OCI-LY1 (cell line): ENCODE measurements at regions not wholly inside any gene's neighbourhood (a gene's known extent, or its start where the extent isn't known, plus 50 kb on each side); places are given as distances from the start of the nearest gene placed in this dataset.
"Not testable (repeated sequence)": the region's sequence is repeated elsewhere in the genome, so short reads cannot be mapped to it uniquely, and the experiment has no call there.

Source experiments
- H2AFZ ChIP-seq: fragments of 200-600 bp; sonication (generic), shearing (Covaris generic); 2 replicates; pipeline ENCODE4 v1.6.0; 2014; ENCODE audit warnings: antibody characterized with exemption, mild to moderate bottlenecking, low read length
- H3F3A ChIP-seq: fragments of 200-600 bp; sonication (generic), shearing (Covaris generic); 2 replicates; pipeline ENCODE4 v1.6.0; 2014; ENCODE audit warnings: mild to moderate bottlenecking, antibody characterized with exemption, low read length, moderate library complexity; ENCODE audit not compliant: insufficient read depth
- H3K27ac ChIP-seq: fragments of 200-600 bp; sonication (generic); 2 replicates; pipeline ENCODE4 v1.5.1; 2014; ENCODE audit warnings: low read length, mixed run types, mild to moderate bottlenecking, low read depth; ENCODE audit not compliant: poor library complexity, severe bottlenecking
- H3K27me3 ChIP-seq: fragments of 200-600 bp; sonication (generic); 2 replicates; pipeline ENCODE4 v1.6.0; 2014; ENCODE audit warnings: antibody characterized with exemption, mild to moderate bottlenecking, low read length, moderate library complexity; ENCODE audit not compliant: insufficient read depth
- H3K36me3 ChIP-seq: fragments of 200-600 bp; sonication (generic); 2 replicates; pipeline ENCODE4 v1.6.1; 2014; ENCODE audit warnings: mild to moderate bottlenecking, antibody characterized with exemption, low read length, moderate library complexity, mixed read lengths; ENCODE audit not compliant: insufficient read depth
- H3K4me1 ChIP-seq: fragments of 200-600 bp; sonication (generic); 2 replicates; pipeline ENCODE4 v1.5.1; 2014; ENCODE audit warnings: mild to moderate bottlenecking, low read length, moderate library complexity; ENCODE audit not compliant: insufficient read depth, severe bottlenecking
- H3K4me2 ChIP-seq: fragments of 200-600 bp; sonication (generic), shearing (Covaris generic); 2 replicates; pipeline ENCODE4 v1.6.1; 2014; ENCODE audit warnings: low read length
- H3K4me3 ChIP-seq: fragments of 200-600 bp; sonication (generic); 2 replicates; pipeline ENCODE4 v1.5.1; 2014; ENCODE audit warnings: low read length, low read depth, mild to moderate bottlenecking, mixed read lengths; ENCODE audit not compliant: poor library complexity, severe bottlenecking
- H3K79me2 ChIP-seq: fragments of 200-600 bp; shearing (Covaris generic); 2 replicates; pipeline ENCODE4 v1.6.1; 2016; ENCODE audit warnings: mixed run types, low read length, mixed read lengths; ENCODE audit not compliant: insufficient read depth
- H3K9ac ChIP-seq: fragments of 200-600 bp; sonication (generic), shearing (Covaris generic); 2 replicates; pipeline ENCODE4 v1.6.1; 2014; ENCODE audit warnings: mild to moderate bottlenecking, low read length, mixed read lengths
- H3K9me2 ChIP-seq: fragments of 200-600 bp; sonication (generic), shearing (Covaris generic); 2 replicates; pipeline ENCODE4 v1.6.1; 2014; ENCODE audit warnings: low read depth, mild to moderate bottlenecking, low read length, mixed read lengths
- H3K9me3 ChIP-seq: fragments of 200-600 bp; shearing (Covaris generic); 2 replicates; pipeline ENCODE4 v1.6.1; 2014; ENCODE audit warnings: low read length, mixed read lengths
- H4K20me1 ChIP-seq: fragments of 200-600 bp; sonication (generic), shearing (Covaris generic); 2 replicates; pipeline ENCODE4 v1.6.0; 2016; ENCODE audit warnings: mild to moderate bottlenecking, low read length; ENCODE audit not compliant: insufficient read depth
- CTCF ChIP-seq: fragments of 200-600 bp; sonication (generic), shearing (Covaris generic); IDR thresholded peaks from 2 replicates; pipeline ENCODE4 v1.5.1; 2017; ENCODE audit warnings: mild to moderate bottlenecking, antibody characterized with exemption, low read length, moderate library complexity, mixed read lengths
- EZH2 ChIP-seq: fragments of 200-600 bp; sonication (generic), shearing (Covaris generic); IDR thresholded peaks from 2 replicates; pipeline ENCODE4 v1.8.0; 2017; ENCODE audit warnings: borderline replicate concordance, mixed run types, mild to moderate bottlenecking, antibody characterized with exemption, low read length, moderate library complexity, mixed read lengths

GRCh38 chr6:99668036-99668705 lies 61.5 kb downstream of the PRDM13 start:
- H3K79me2 ChIP-seq: no peaks in the 10 kb centered on the region
- no peaks in the 10 kb centered on the region for H3F3A ChIP-seq
- no peaks in the 10 kb centered on the region for H3K36me3 ChIP-seq
- no peak overlapping the region for H3K4me2 ChIP-seq
- H3K27me3 ChIP-seq: no peaks in the 10 kb centered on the region
- H3K9ac ChIP-seq: no peak overlapping the region
- H3K4me1 ChIP-seq: no peaks in the 10 kb centered on the region
- no peak overlapping the region for H3K27ac ChIP-seq
- TF ChIP-seq CTCF (no peak), EZH2 (no peak)
- no peak overlapping the region for H3K4me3 ChIP-seq
- H3K9me2 ChIP-seq: no peaks in the 10 kb centered on the region
- H2AFZ ChIP-seq: no peak overlapping the region
- no peaks in the 10 kb centered on the region for H3K9me3 ChIP-seq
- H4K20me1 ChIP-seq: no peaks in the 10 kb centered on the region

- H3K4me2 ChIP-seq: no peak overlapping the region
- no peaks in the 10 kb centered on the region for H3K9me2 ChIP-seq
- no peaks in the 10 kb centered on the region for H3K9me3 ChIP-seq
- H4K20me1 ChIP-seq: no peaks in the 10 kb centered on the region
- H3K79me2 ChIP-seq: no peaks in the 10 kb centered on the region
- no peak overlapping the region for H3K4me3 ChIP-seq
- no peaks in the 10 kb centered on the region for H3K27me3 ChIP-seq
- no peak for TF ChIP-seq CTCF
- no peak for TF ChIP-seq EZH2
- H3K36me3 ChIP-seq: no peaks in the 10 kb centered on the region
- H3K27ac ChIP-seq: no peak overlapping the region
- no peak overlapping the region for H2AFZ ChIP-seq
- H3F3A ChIP-seq: no peaks in the 10 kb centered on the region
- H3K4me1 ChIP-seq: no peaks in the 10 kb centered on the region
- no peak overlapping the region for H3K9ac ChIP-seq
These were observed 83.5 kb downstream of the PRDM13 start for GRCh38 chr6:99689916-99690685.

- not testable (repeated sequence) for H3K27me3 ChIP-seq, H4K20me1 ChIP-seq, H3K9me3 ChIP-seq, H3K4me3 ChIP-seq, H3K4me1 ChIP-seq, H3F3A ChIP-seq, H3K36me3 ChIP-seq, H3K27ac ChIP-seq, H3K4me2 ChIP-seq, H3K79me2 ChIP-seq, H3K9ac ChIP-seq, H3K9me2 ChIP-seq, H2AFZ ChIP-seq
These were observed 95.7 kb downstream of the PRDM13 start for GRCh38 chr6:99702287-99702686.
